H7 (cell line): ENCODE measurements at regions not wholly inside any gene's neighbourhood (a gene's known extent, or its start where the extent isn't known, plus 50 kb on each side); places are given as distances from the start of the nearest gene placed in this dataset.

ENCODE experiments used
- DNase-seq: peaks from one replicate; pipeline ENCODE4 v3.0.0; 2012
- H3K27me3 ChIP-seq: 2 replicates; pipeline ENCODE4 v1.6.0; 2011; ENCODE audit warnings: mild to moderate bottlenecking, low read length; ENCODE audit not compliant: control insufficient read depth, insufficient read depth
- H3K36me3 ChIP-seq: replicated peaks from 2 replicates; pipeline ENCODE4 v1.5.1; 2011; ENCODE audit warnings: low read length; ENCODE audit not compliant: control insufficient read depth, insufficient read depth
- H3K4me3 ChIP-seq: 2 replicates; pipeline ENCODE4 v1.5.1; 2011; ENCODE audit warnings: low read depth, mild to moderate bottlenecking, control low read depth, low read length, moderate library complexity; ENCODE audit not compliant: insufficient read depth

DNA sequence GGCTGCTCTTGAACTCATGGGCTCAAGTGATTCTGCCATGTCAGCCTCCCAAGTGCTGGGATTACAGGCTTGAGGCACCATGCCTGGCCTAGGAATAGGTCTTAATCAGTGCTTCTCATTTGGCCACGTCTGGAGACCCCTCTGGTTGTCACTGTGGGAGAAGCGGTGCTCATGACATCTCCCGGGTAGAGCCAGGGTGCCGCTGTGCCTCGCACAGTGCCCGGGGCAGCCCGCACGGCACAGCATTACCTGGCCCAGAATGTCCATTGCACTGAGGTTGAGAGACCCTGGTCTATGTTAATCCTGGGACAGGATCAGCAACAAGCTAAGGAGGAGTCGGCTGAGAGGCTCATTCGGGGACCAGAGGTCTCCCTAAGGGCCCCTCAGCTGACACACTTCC lies 160.8 kb downstream of the EFNB2 start:
- no peaks in the 10 kb centered on the region for H3K27me3 ChIP-seq
- H3K36me3 ChIP-seq: no peaks in the 10 kb centered on the region
- no peak for DNase-seq
- no peak overlapping the region for H3K4me3 ChIP-seq

DNA sequence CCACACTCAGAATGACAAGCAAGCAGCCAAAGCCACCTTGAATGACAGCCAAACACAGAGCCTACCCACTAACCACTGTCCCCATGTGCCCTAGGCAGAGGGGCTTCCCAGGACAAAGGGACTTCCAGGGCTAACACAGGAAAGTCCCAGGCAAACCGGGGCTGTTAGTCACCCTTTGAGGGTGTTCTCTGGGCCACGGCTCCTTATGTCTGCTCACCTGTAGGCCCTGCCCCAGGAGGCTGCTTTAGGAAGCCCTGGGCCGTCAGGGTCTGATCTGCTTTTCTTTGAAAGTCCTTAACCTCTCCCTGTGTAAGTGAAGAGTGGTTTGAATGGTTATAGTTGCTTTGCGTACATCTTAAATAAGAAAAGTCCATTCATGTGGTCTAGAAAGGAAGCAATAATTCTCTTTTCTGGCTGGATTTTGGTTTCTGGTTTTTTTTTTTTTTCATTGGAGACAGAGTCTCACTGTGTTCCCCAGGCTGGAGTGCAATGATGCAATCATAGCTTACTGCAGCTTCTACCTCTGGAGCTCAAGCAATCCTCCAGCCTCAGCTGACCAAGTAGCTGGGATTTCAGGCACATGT lies 161.4 kb downstream of the EFNB2 start:
- DNase-seq: no peak

GRCh38 chr13:106373304-106373988 lies 162.0 kb downstream of the EFNB2 start:
- H3K4me3 ChIP-seq: no peak overlapping the region
- no peaks in the 10 kb centered on the region for H3K27me3 ChIP-seq
- DNase-seq: no peak
- H3K36me3 ChIP-seq: no peaks in the 10 kb centered on the region

More for the DNA sequence above, 161.4 kb downstream of the EFNB2 start:
- no peaks in the 10 kb centered on the region for H3K36me3 ChIP-seq
- no peak overlapping the region for H3K4me3 ChIP-seq
- H3K27me3 ChIP-seq: no peaks in the 10 kb centered on the region

- Histone ChIP-seq H3K27me3 (no peaks in the 10 kb centered on the region), H3K36me3 (no peaks in the 10 kb centered on the region), H3K4me3 (no peak overlapping the region)
- no peak for DNase-seq
These were observed 163.0 kb downstream of the EFNB2 start for GRCh38 chr13:106372199-106373155.

DNA sequence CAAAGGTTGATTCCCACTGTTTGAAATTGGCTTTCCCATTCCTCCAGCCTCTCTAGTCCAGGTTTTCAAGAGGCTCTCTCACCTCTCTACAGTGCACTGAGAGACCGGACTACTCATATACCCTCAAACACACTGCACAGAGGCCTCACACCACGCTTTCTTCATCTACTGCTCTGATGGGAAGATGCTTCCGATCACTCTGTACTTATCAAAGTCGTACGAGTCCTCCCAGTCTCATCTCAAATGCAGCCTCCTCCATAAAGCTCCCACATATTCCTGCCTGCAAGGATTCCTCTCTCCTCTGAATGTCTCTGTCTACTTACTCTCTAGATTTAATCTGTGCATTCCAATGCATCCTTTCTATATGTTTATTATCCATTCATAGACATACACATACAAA lies 164.4 kb downstream of the EFNB2 start:
- DNase-seq: no peak
- Histone ChIP-seq H3K27me3 (no peaks in the 10 kb centered on the region), H3K4me3 (no peak overlapping the region), H3K36me3 (no peaks in the 10 kb centered on the region)

DNA sequence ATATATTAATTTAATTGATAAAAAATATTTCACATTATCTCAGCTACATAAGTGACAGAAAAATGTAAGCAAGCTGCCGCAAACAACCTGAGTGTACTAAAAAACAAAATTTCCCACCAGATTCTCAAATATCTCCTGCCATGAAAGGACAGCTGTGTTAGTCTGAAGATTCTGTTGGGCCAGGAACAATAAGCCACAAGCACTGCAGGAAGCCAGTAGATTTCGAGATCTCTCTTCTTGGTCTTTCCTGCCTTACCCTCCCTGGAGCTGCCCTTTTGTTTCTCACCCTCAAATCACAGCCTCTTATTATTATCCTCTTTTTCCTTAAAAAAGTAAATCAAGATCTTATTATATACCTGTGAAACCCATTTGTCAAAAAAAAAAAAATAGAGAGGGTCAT lies 165.6 kb downstream of the EFNB2 start:
- no peaks in the 10 kb centered on the region for H3K36me3 ChIP-seq
- H3K4me3 ChIP-seq: no peak overlapping the region
- H3K27me3 ChIP-seq: no peaks in the 10 kb centered on the region
- DNase-seq: no peak

GRCh38 chr13:106369091-106369490 lies 166.4 kb downstream of the EFNB2 start:
- Histone ChIP-seq H3K36me3 (no peaks in the 10 kb centered on the region), H3K4me3 (no peak overlapping the region), H3K27me3 (no peaks in the 10 kb centered on the region)
- no peak for DNase-seq

GRCh38 chr13:106367361-106367971 lies 168.0 kb downstream of the EFNB2 start:
- Histone ChIP-seq H3K36me3 (no peaks in the 10 kb centered on the region), H3K27me3 (no peaks in the 10 kb centered on the region)
- DNase-seq: no peak

GRCh38 chr13:106362707-106363106 lies 172.8 kb downstream of the EFNB2 start:
- Histone ChIP-seq H3K4me3 (no peak overlapping the region), H3K36me3 (no peaks in the 10 kb centered on the region)
- DNase-seq: no peak

More at GRCh38 chr13:106367361-106367971, 168.0 kb downstream of the EFNB2 start:
- no peak overlapping the region for H3K4me3 ChIP-seq

DNA sequence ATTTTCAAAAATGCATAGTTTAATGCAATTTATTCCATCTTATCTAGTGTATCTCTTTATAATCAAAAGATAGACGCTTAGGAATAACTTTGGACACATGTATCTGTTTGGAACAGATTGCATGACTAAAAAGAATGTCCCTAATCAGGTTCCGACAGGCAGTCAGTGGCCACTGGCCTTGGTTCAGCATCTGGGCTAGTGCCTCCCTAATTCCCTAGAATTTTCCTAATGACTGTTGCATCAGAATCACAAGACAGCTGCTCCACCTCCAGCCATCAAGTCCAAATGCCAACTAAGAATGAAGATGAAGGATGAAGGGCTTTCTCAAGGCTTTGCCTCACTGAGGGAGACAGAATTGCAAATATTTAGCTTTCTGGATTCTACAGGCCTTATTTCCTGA lies 173.8 kb downstream of the EFNB2 start:
- Histone ChIP-seq H3K27me3 (no peaks in the 10 kb centered on the region), H3K4me3 (no peak overlapping the region), H3K36me3 (no peaks in the 10 kb centered on the region)
- DNase-seq: no peak

More at GRCh38 chr13:106362707-106363106, 172.8 kb downstream of the EFNB2 start:
- no peaks in the 10 kb centered on the region for H3K27me3 ChIP-seq

- no peak overlapping the region for H3K4me3 ChIP-seq
- H3K36me3 ChIP-seq: no peaks in the 10 kb centered on the region
- no peaks in the 10 kb centered on the region for H3K27me3 ChIP-seq
- no peak for DNase-seq
These were observed 178.3 kb downstream of the EFNB2 start for GRCh38 chr13:106357198-106357597.

GRCh38 chr13:106355866-106356265 lies 179.6 kb downstream of the EFNB2 start:
- H3K4me3 ChIP-seq: no peak overlapping the region
- H3K36me3 ChIP-seq: no peaks in the 10 kb centered on the region
- no peaks in the 10 kb centered on the region for H3K27me3 ChIP-seq
- DNase-seq: no peak

GRCh38 chr13:106354961-106355360 lies 180.5 kb downstream of the EFNB2 start:
- H3K36me3 ChIP-seq: no peaks in the 10 kb centered on the region
- no peak for DNase-seq
- no peaks in the 10 kb centered on the region for H3K27me3 ChIP-seq
- H3K4me3 ChIP-seq: no peak overlapping the region

- no peak for DNase-seq
- H3K27me3 ChIP-seq: no peaks in the 10 kb centered on the region; the same call in 1 of the 2 replicates
- no peak overlapping the region for H3K4me3 ChIP-seq
- H3K36me3 ChIP-seq: no peaks in the 10 kb centered on the region
These were observed 182.6 kb downstream of the EFNB2 start for GRCh38 chr13:106352850-106353249.
